ENCODE measurements at regions not wholly inside any gene's neighbourhood (a gene's known extent, or its start where the extent isn't known, plus 50 kb on each side); places are given as distances from the start of the nearest gene placed in this dataset.
"Not testable (repeated sequence)": the region's sequence is repeated elsewhere in the genome, so short reads cannot be mapped to it uniquely, and the experiment has no call there.

- no peak for DNase-seq
Measured at GRCh38 chr13:61563645-61564044, 148.0 kb upstream of the PCDH20 start.

- no peak for DNase-seq
Measured at GRCh38 chr13:61546911-61547310, 131.3 kb upstream of the PCDH20 start.

GRCh38 chr13:61546413-61546812, 130.8 kb upstream of the PCDH20 start:
- DNase-seq, result no peak

GRCh38 chr13:61536433-61536832, 120.8 kb upstream of the PCDH20 start:
- no peak for DNase-seq

- DNase-seq, result no peak
Measured at GRCh38 chr13:61531383-61532065, 115.9 kb upstream of the PCDH20 start.

- DNase-seq, result not testable (repeated sequence)
Measured at GRCh38 chr13:61519214-61519613, 103.6 kb upstream of the PCDH20 start.

- DNase-seq, result no peak
Measured at GRCh38 chr13:61508936-61509335, 93.3 kb upstream of the PCDH20 start.

- no peak for DNase-seq
Measured at GRCh38 chr13:61500176-61500575, 84.5 kb upstream of the PCDH20 start.

GRCh38 chr13:61495648-61496047, 80.0 kb upstream of the PCDH20 start:
- DNase-seq, result no peak

- not testable (repeated sequence) for DNase-seq
Measured at GRCh38 chr13:61493556-61493955, 77.9 kb upstream of the PCDH20 start.

- no peak for DNase-seq
Measured at GRCh38 chr13:61486496-61486895, 70.8 kb upstream of the PCDH20 start.

- DNase-seq, result no peak
Measured at GRCh38 chr13:61485128-61485765, 69.6 kb upstream of the PCDH20 start.

- no peak for DNase-seq
Measured at GRCh38 chr13:61477619-61478018, 62.0 kb upstream of the PCDH20 start.

GRCh38 chr13:61470786-61471185, 55.1 kb upstream of the PCDH20 start:
- DNase-seq, result no peak

- DNase-seq, result no peak
Measured at GRCh38 chr13:61466280-61466679, 50.6 kb upstream of the PCDH20 start.
